GM23338 (cell line): ENCODE measurements at regions not wholly inside any gene's neighbourhood (a gene's known extent, or its start where the extent isn't known, plus 50 kb on each side); places are given as distances from the start of the nearest gene placed in this dataset.

Experiments used
- ATAC-seq: fragments of 200-7000 bp; cut with Tn5 transposase; 3 replicates; pipeline ENCODE4 v1.9.1; 2020
- DNase-seq: peaks from one replicate; pipeline ENCODE4 v3.0.0-alpha.2; 2015; ENCODE audit warnings: low spot score
- H2AFZ ChIP-seq: fragments of 200-600 bp; sonication (generic); 2 replicates; pipeline ENCODE4 v1.8.0; 2016; ENCODE audit warnings: antibody characterized with exemption, mild to moderate bottlenecking, moderate library complexity
- H3F3A ChIP-seq: fragments of 200-600 bp; sonication (generic); replicated peaks from 2 replicates; pipeline ENCODE4 v1.8.0; 2017; ENCODE audit warnings: antibody characterized with exemption, mixed run types, low read depth
- H3K27ac ChIP-seq: fragments of 200-600 bp; sonication (generic); 2 replicates; pipeline ENCODE4 v1.6.1; 2016; ENCODE audit warnings: low read depth
- H3K27me3 ChIP-seq: fragments of 200-600 bp; sonication (generic); 2 replicates; pipeline ENCODE4 v1.8.0; 2016; ENCODE audit warnings: mild to moderate bottlenecking, mixed run types, moderate library complexity; ENCODE audit not compliant: insufficient read depth
- H3K36me3 ChIP-seq: fragments of 200-600 bp; sonication (generic); 2 replicates; pipeline ENCODE4 v1.8.0; 2016; ENCODE audit warnings: mild to moderate bottlenecking; ENCODE audit not compliant: insufficient read depth
- H3K4me1 ChIP-seq: fragments of 200-600 bp; sonication (generic); 2 replicates; pipeline ENCODE4 v1.8.0; 2016; ENCODE audit warnings: mild to moderate bottlenecking, moderate library complexity; ENCODE audit not compliant: insufficient read depth
- H3K4me2 ChIP-seq: fragments of 200-600 bp; sonication (generic); 2 replicates; pipeline ENCODE4 v1.7.1; 2017; ENCODE audit warnings: mixed run types
- H3K4me3 ChIP-seq: fragments of 200-600 bp; sonication (generic); 2 replicates; pipeline ENCODE4 v1.6.1; 2016; ENCODE audit warnings: mixed run types
- H3K79me2 ChIP-seq: fragments of 200-600 bp; sonication (generic); replicated peaks from 2 replicates; pipeline ENCODE4 v1.8.0; 2017; ENCODE audit warnings: mild to moderate bottlenecking; ENCODE audit not compliant: insufficient read depth
- H3K9me2 ChIP-seq: fragments of 200-600 bp; sonication (generic); 2 replicates; pipeline ENCODE4 v1.8.0; 2017; ENCODE audit not compliant: insufficient read depth
- H4K20me1 ChIP-seq: fragments of 200-600 bp; sonication (generic); replicated peaks from 2 replicates; pipeline ENCODE4 v1.8.0; 2017; ENCODE audit warnings: mild to moderate bottlenecking; ENCODE audit not compliant: insufficient read depth
- H3K27ac Mint-ChIP-seq: 2 replicates; pipeline ENCODE4 v1.8.0; 2020; ENCODE audit warnings: inconsistent platforms, mild to moderate bottlenecking, moderate library complexity, mixed read lengths
- H3K27me3 Mint-ChIP-seq: 3 replicates; pipeline ENCODE4 v1.8.0; 2022; ENCODE audit warnings: low read depth, mild to moderate bottlenecking, moderate library complexity, mixed read lengths, inconsistent platforms; ENCODE audit not compliant: insufficient read depth, poor library complexity
- H3K36me3 Mint-ChIP-seq: 3 replicates; pipeline ENCODE4 v1.8.0; 2021; ENCODE audit warnings: low read depth, mild to moderate bottlenecking, inconsistent platforms, moderate library complexity, mixed read lengths
- H3K4me1 Mint-ChIP-seq: 3 replicates; pipeline ENCODE4 v1.8.0; 2020; ENCODE audit warnings: mild to moderate bottlenecking, inconsistent platforms, mixed read lengths
- H3K4me3 Mint-ChIP-seq: 3 replicates; pipeline ENCODE4 v1.8.0; 2021; ENCODE audit warnings: moderate library complexity, mild to moderate bottlenecking, inconsistent platforms, mixed read lengths
- H3K9me3 Mint-ChIP-seq: 3 replicates; pipeline ENCODE4 v1.8.0; 2020; ENCODE audit warnings: moderate library complexity, mild to moderate bottlenecking, inconsistent platforms, mixed read lengths
- EZH2 ChIP-seq: fragments of 200-600 bp; sonication (generic); IDR thresholded peaks from one replicate; pipeline ENCODE4 v1.8.0; 2017; ENCODE audit warnings: antibody characterized with exemption, mild to moderate bottlenecking, low read depth; ENCODE audit not compliant: unreplicated experiment
- EZH2phosphoT487 ChIP-seq: fragments of 200-600 bp; sonication (generic); IDR thresholded peaks from one replicate; pipeline ENCODE4 v1.8.1; 2018; ENCODE audit warnings: antibody characterized with exemption; ENCODE audit not compliant: unreplicated experiment
- JUNB ChIP-seq: IDR thresholded peaks from one replicate; pipeline ENCODE4 v1.6.1; 2016; ENCODE audit warnings: antibody characterized with exemption; ENCODE audit not compliant: unreplicated experiment
- POLR2AphosphoS5 ChIP-seq: IDR thresholded peaks from 2 replicates; pipeline ENCODE4 v1.6.1; 2016; ENCODE audit warnings: antibody characterized with exemption, low read depth
- STAT1 ChIP-seq: IDR thresholded peaks from one replicate; pipeline ENCODE4 v1.6.1; 2016; ENCODE audit warnings: antibody characterized with exemption; ENCODE audit not compliant: unreplicated experiment
- ZNF114 ChIP-seq: fragments of 250-450 bp; sonication (Bioruptor Pico); IDR thresholded peaks from 2 replicates; pipeline ENCODE4 v1.5.0; 2020; ENCODE audit warnings: mild to moderate bottlenecking, moderate library complexity
- ZNF462 ChIP-seq: fragments of 250-450 bp; sonication (Bioruptor Pico); IDR thresholded peaks from 2 replicates; pipeline ENCODE4 v1.5.0; 2020; ENCODE audit warnings: mild to moderate bottlenecking, moderate library complexity

- TF ChIP-seq ZNF114 (CRISPR knock-in tag) (no peak), ZNF462 (CRISPR knock-in tag) (no peak), JUNB (no peak), STAT1 (no peak)
Measured at GRCh38 chr18:79598633-79599175, 80.9 kb upstream of the CTDP1 start (continued).

GRCh38 chr18:79599441-79599931 lies 80.1 kb upstream of the CTDP1 start:
- Histone ChIP-seq H3K4me2 (no peak overlapping the region), H3K36me3 (no peaks in the 10 kb centered on the region), H3K27me3 (no peaks in the 10 kb centered on the region), H3K4me3 (no peak overlapping the region), H3K79me2 (no peaks in the 10 kb centered on the region), H3K9me2 (no peaks in the 10 kb centered on the region), H3F3A (no peaks in the 10 kb centered on the region), H2AFZ (no peak overlapping the region), H3K27ac (no peak overlapping the region), H3K4me1 (no peaks in the 10 kb centered on the region), H4K20me1 (no peaks in the 10 kb centered on the region)
- Mint-ChIP-seq H3K4me1 (peaks cover 8% of the 10 kb centered on the region), H3K9me3 (no peaks in the 10 kb centered on the region; the same call in 2 of the 3 replicates), H3K27me3 (peaks cover 3% of the 10 kb centered on the region), H3K36me3 (no peaks in the 10 kb centered on the region), H3K4me3 (no peak overlapping the region), H3K27ac (no peak overlapping the region)
- ATAC-seq (no peak), DNase-seq (no peak)
- TF ChIP-seq EZH2phosphoT487 (no peak), POLR2AphosphoS5 (no peak), STAT1 (no peak), EZH2 (no peak)
